ENCODE measurements at regions not wholly inside any gene's neighbourhood (a gene's known extent, or its start where the extent isn't known, plus 50 kb on each side); places are given as distances from the start of the nearest gene placed in this dataset.

GRCh38 chr9:91082731-91083130 lies 279.0 kb downstream of the AUH start:
- Histone ChIP-seq H3K9ac (no peak overlapping the region), H3K9me3 (no peaks in the 10 kb centered on the region), H3K27ac (ENCODE audit: low read depth in 2 of 2, low read length in 1 of 2) (no peak overlapping the region), H4K20me1 (ENCODE audit: insufficient read depth) (no peaks in the 10 kb centered on the region), H3K79me2 (ENCODE audit: insufficient read depth) (no peaks in the 10 kb centered on the region), H3K27me3 (ENCODE audit: insufficient read depth) (no peaks in the 10 kb centered on the region), H3K36me3 (replicated peaks in 1 of 2; ENCODE audit: control insufficient read depth in 1 of 2, insufficient read depth in 2 of 2, low read length in 1 of 2) (no peaks in the 10 kb centered on the region), H3K9me2 (no peaks in the 10 kb centered on the region), H3K4me2 (no peak overlapping the region), H3K4me1 (ENCODE audit: control insufficient read depth in 1 of 2, insufficient read depth in 2 of 2, low read depth in 1 of 2, low read length in 1 of 2) (no peaks in the 10 kb centered on the region; a peak in 1 of 4 replicates), H3K4me3 (ENCODE audit: low read depth in 2 of 2, low read length in 1 of 2) (no peak overlapping the region), H3F3A (replicated peaks; ENCODE audit: insufficient read depth) (no peaks in the 10 kb centered on the region), H2AFZ (ENCODE audit: low read depth) (no peak overlapping the region)
- TF ChIP-seq ELF1 (IDR thresholded peaks at IDR 0.05) (no peak), EP300 (IDR thresholded peaks at IDR 0.05; ENCODE audit: borderline replicate concordance in 1 of 2, low read depth in 1 of 2, low read length in 1 of 2) (no peak), JUND (IDR thresholded peaks at IDR 0.05) (no peak), GABPA (IDR thresholded peaks at IDR 0.05; ENCODE audit: low read depth) (no peak), RXRA (IDR thresholded peaks at IDR 0.05; ENCODE audit: borderline replicate concordance, low read depth) (no peak), POLR2AphosphoS5 (IDR thresholded peaks at IDR 0.05; ENCODE audit: low read depth, low read length) (no peak), CTCF (IDR thresholded peaks at IDR 0.05) (no peak), TAF1 (IDR thresholded peaks at IDR 0.05; ENCODE audit: borderline replicate concordance, low read depth, low read length) (no peak), TCF12 (IDR thresholded peaks at IDR 0.05) (no peak), RFX5 (IDR thresholded peaks at IDR 0.05; ENCODE audit: low read length) (no peak)
- DNase-seq = no peak
- CTCF ChIA-PET = no interaction called here
- 70% methylated on average over 4 of the region's 4 CpGs for WGBS (ENCODE audit: low lambda C conversion rate)
- POLR2A ChIA-PET = no interaction called here

- H2AFZ ChIP-seq (ENCODE audit: low read depth) = no peak overlapping the region
- H3K36me3 ChIP-seq (replicated peaks in 1 of 2; ENCODE audit: control insufficient read depth in 1 of 2, insufficient read depth in 2 of 2, low read length in 1 of 2) = no peaks in the 10 kb centered on the region
- no peak overlapping the region for H3K4me2 ChIP-seq
- no peaks in the 10 kb centered on the region for H3F3A ChIP-seq (replicated peaks; ENCODE audit: insufficient read depth)
- no peaks in the 10 kb centered on the region for H4K20me1 ChIP-seq (ENCODE audit: insufficient read depth)
- no peak overlapping the region for H3K4me3 ChIP-seq (ENCODE audit: low read depth in 2 of 2, low read length in 1 of 2)
- no peak overlapping the region for H3K9ac ChIP-seq
- no peaks in the 10 kb centered on the region for H3K9me3 ChIP-seq
- H3K79me2 ChIP-seq (ENCODE audit: insufficient read depth) = no peaks in the 10 kb centered on the region
- H3K9me2 ChIP-seq = no peaks in the 10 kb centered on the region
- DNase-seq = no peak
- ChIA-PET CTCF (no interaction called here), POLR2A (no interaction called here)
- no peaks in the 10 kb centered on the region for H3K27me3 ChIP-seq (ENCODE audit: insufficient read depth)
- H3K4me1 ChIP-seq (ENCODE audit: control insufficient read depth in 1 of 2, insufficient read depth in 2 of 2, low read depth in 1 of 2, low read length in 1 of 2) = no peaks in the 10 kb centered on the region; a peak in 1 of 4 replicates
- WGBS (ENCODE audit: low lambda C conversion rate) = 37% methylated on average over 2 of the region's 2 CpGs
- H3K27ac ChIP-seq (ENCODE audit: low read depth in 2 of 2, low read length in 1 of 2) = no peak overlapping the region
- TF ChIP-seq EZH2phosphoT487 (IDR thresholded peaks at IDR 0.05; ENCODE audit: borderline replicate concordance, low read depth) = no peak
- no peak for TF ChIP-seq JUND (IDR thresholded peaks at IDR 0.05)
- TF ChIP-seq RAD21 (IDR thresholded peaks at IDR 0.05; ENCODE audit: low read length) = no peak
- no peak for TF ChIP-seq GATA2 (CRISPR knock-in tag; IDR thresholded peaks at IDR 0.05)
- TF ChIP-seq MEF2A (IDR thresholded peaks at IDR 0.05; ENCODE audit: borderline replicate concordance, low read depth) = no peak
- no peak for TF ChIP-seq MXI1 (IDR thresholded peaks at IDR 0.05; ENCODE audit: low read depth, low read length)
- TF ChIP-seq TEAD4 (IDR thresholded peaks at IDR 0.05; ENCODE audit: borderline replicate concordance, insufficient read depth) = no peak
- no peak for TF ChIP-seq POLR2AphosphoS5 (IDR thresholded peaks at IDR 0.05; ENCODE audit: low read depth, low read length)
- no peak for TF ChIP-seq REST (IDR thresholded peaks at IDR 0.05; ENCODE audit: low read depth, low read length)
- no peak for TF ChIP-seq NRF1 (IDR thresholded peaks at IDR 0.05; ENCODE audit: low read depth, low read length)
- no peak for TF ChIP-seq FOXM1 (IDR thresholded peaks at IDR 0.05; ENCODE audit: low read depth)
- no peak for TF ChIP-seq ZBTB33 (IDR thresholded peaks at IDR 0.05; ENCODE audit: borderline replicate concordance, low read depth)
- TF ChIP-seq FOSL2 (IDR thresholded peaks at IDR 0.05; ENCODE audit: borderline replicate concordance, low read depth) = no peak
- TF ChIP-seq TAF1 (IDR thresholded peaks at IDR 0.05; ENCODE audit: borderline replicate concordance, low read depth, low read length) = no peak
These were observed 276.7 kb downstream of the AUH start for GRCh38 chr9:91084896-91085516.
